BE2C (cell line): ENCODE measurements at regions not wholly inside any gene's neighbourhood (a gene's known extent, or its start where the extent isn't known, plus 50 kb on each side); places are given as distances from the start of the nearest gene placed in this dataset.
"Not testable (repeated sequence)": the region's sequence is repeated elsewhere in the genome, so short reads cannot be mapped to it uniquely, and the experiment has no call there.

Experiments
- DNase-seq: peaks from one replicate; pipeline ENCODE4 v3.0.0-alpha.2; 2020
- H3K27me3 ChIP-seq: fragments of 250-450 bp; sonication (Bioruptor Pico); 2 replicates; pipeline ENCODE4 v1.5.1; 2020; ENCODE audit warnings: mild to moderate bottlenecking
- H3K36me3 ChIP-seq: fragments of 250-450 bp; sonication (Bioruptor Pico); 2 replicates; pipeline ENCODE4 v1.5.1; 2020; ENCODE audit warnings: mild to moderate bottlenecking
- H3K4me1 ChIP-seq: fragments of 250-450 bp; sonication (Bioruptor Pico); 2 replicates; pipeline ENCODE4 v1.5.1; 2020
- H3K4me3 ChIP-seq: 2 replicates; pipeline ENCODE4 v1.5.1; 2011; ENCODE audit warnings: low read depth, low read length
- H3K9me3 ChIP-seq: fragments of 250-450 bp; sonication (Bioruptor Pico); 2 replicates; pipeline ENCODE4 v1.5.1; 2020
- CTCF ChIP-seq: IDR thresholded peaks from 2 replicates; pipeline ENCODE4 v1.5.1; 2012; ENCODE audit warnings: mild to moderate bottlenecking, low read depth, low read length

GRCh38 chr1:173257805-173258204 is 50.7 kb upstream of the TNFSF4 start:
- DNase-seq, result no peak
- H3K9me3 ChIP-seq, result no peaks in the 10 kb centered on the region
- H3K4me1 ChIP-seq, result no peaks in the 10 kb centered on the region
- no peak overlapping the region for H3K4me3 ChIP-seq
- H3K27me3 ChIP-seq, result no peaks in the 10 kb centered on the region
- no peaks in the 10 kb centered on the region for H3K36me3 ChIP-seq
- TF ChIP-seq CTCF, result no peak

- no peaks in the 10 kb centered on the region for H3K9me3 ChIP-seq
- no peak for TF ChIP-seq CTCF
- no peak overlapping the region for H3K4me3 ChIP-seq
- H3K36me3 ChIP-seq, result no peaks in the 10 kb centered on the region
- H3K27me3 ChIP-seq, result no peaks in the 10 kb centered on the region
- no peaks in the 10 kb centered on the region for H3K4me1 ChIP-seq
- DNase-seq, result no peak
Observed at GRCh38 chr1:173258479-173259264, 51.5 kb upstream of the TNFSF4 start.

GRCh38 chr1:173260329-173260728 is 53.2 kb upstream of the TNFSF4 start:
- not testable (repeated sequence) for H3K27me3 ChIP-seq, H3K36me3 ChIP-seq, H3K4me1 ChIP-seq, H3K4me3 ChIP-seq, DNase-seq, H3K9me3 ChIP-seq

- DNase-seq, result no peak
- no peaks in the 10 kb centered on the region for H3K36me3 ChIP-seq
- H3K4me1 ChIP-seq, result no peaks in the 10 kb centered on the region
- H3K4me3 ChIP-seq, result no peak overlapping the region
- H3K27me3 ChIP-seq, result no peaks in the 10 kb centered on the region
- H3K9me3 ChIP-seq, result no peaks in the 10 kb centered on the region
- no peak for TF ChIP-seq CTCF
Observed at GRCh38 chr1:173266841-173267240, 59.7 kb upstream of the TNFSF4 start.

- no peak for TF ChIP-seq CTCF
- Histone ChIP-seq H3K36me3 (no peaks in the 10 kb centered on the region), H3K9me3 (no peaks in the 10 kb centered on the region), H3K27me3 (no peaks in the 10 kb centered on the region), H3K4me3 (no peak overlapping the region), H3K4me1 (no peaks in the 10 kb centered on the region)
- no peak for DNase-seq
Observed at GRCh38 chr1:173267453-173267945, 60.4 kb upstream of the TNFSF4 start.

- Histone ChIP-seq H3K27me3 (no peaks in the 10 kb centered on the region), H3K36me3 (no peaks in the 10 kb centered on the region), H3K9me3 (no peaks in the 10 kb centered on the region), H3K4me3 (no peak overlapping the region), H3K4me1 (no peaks in the 10 kb centered on the region)
- no peak for TF ChIP-seq CTCF
- no peak for DNase-seq
Observed at GRCh38 chr1:173268261-173268660, 61.1 kb upstream of the TNFSF4 start.
